PC-3 (cell line): ENCODE measurements at regions not wholly inside any gene's neighbourhood (a gene's known extent, or its start where the extent isn't known, plus 50 kb on each side); places are given as distances from the start of the nearest gene placed in this dataset.

Source experiments
- ATAC-seq: fragments of 200-7000 bp; cut with Tn5 transposase; 2 replicates; pipeline ENCODE4 v1.9.1; 2020; ENCODE audit warnings: mild to moderate bottlenecking, moderate library complexity
- BruUV-seq: library from RNA; stranded (reverse); fragments of 400-500 nt; replicated peaks from 2 replicates; lab custom pipeline; 2021; lab: Mats Ljungman, UMichigan
- CTCF ChIA-PET: fragments of 300-600 bp; sonication (Branson Sonifier 250); formaldehyde crosslinking; loops from one replicate; lab custom pipeline; 2022; ENCODE audit warnings: antibody characterized with exemption; lab: Charles Lee
- POLR2A ChIA-PET: fragments of 300-600 bp; sonication (Branson Sonifier 250); formaldehyde crosslinking; loops from one replicate; lab custom pipeline; 2022; ENCODE audit warnings: antibody characterized with exemption; ENCODE audit not compliant: unreplicated experiment; lab: Charles Lee
- DNase-seq: peaks from one replicate; pipeline ENCODE4 v3.0.0-alpha.2; 2015
- H2AFZ ChIP-seq: fragments of 300-600 bp; sonication (generic); 2 replicates; pipeline ENCODE4 v1.6.0; 2016; ENCODE audit warnings: antibody characterized with exemption, low read length
- H3F3A ChIP-seq: fragments of 300-600 bp; sonication (generic); one replicate; pipeline ENCODE4 v1.6.0; 2017; ENCODE audit warnings: antibody characterized with exemption, low read length, control low read depth, mild to moderate bottlenecking; ENCODE audit not compliant: unreplicated experiment
- H3K27ac ChIP-seq: fragments of 300-600 bp; sonication (generic); 2 replicates; pipeline ENCODE4 v1.5.1; 2016; ENCODE audit warnings: mild to moderate bottlenecking, low read length
- H3K27me3 ChIP-seq: fragments of 300-600 bp; sonication (generic); 2 replicates; pipeline ENCODE4 v1.6.1; 2016; ENCODE audit warnings: low read length, mixed read lengths
- H3K36me3 ChIP-seq: fragments of 300-600 bp; sonication (generic); 2 replicates; pipeline ENCODE4 v1.6.1; 2016; ENCODE audit warnings: low read depth, mixed run types, low read length, mixed read lengths
- H3K4me1 ChIP-seq: fragments of 300-600 bp; sonication (generic); 2 replicates; pipeline ENCODE4 v1.5.1; 2016; ENCODE audit warnings: low read length; ENCODE audit not compliant: insufficient read depth
- H3K4me2 ChIP-seq: fragments of 300-600 bp; sonication (generic); 2 replicates; pipeline ENCODE4 v1.6.0; 2016; ENCODE audit warnings: low read length
- H3K4me3 ChIP-seq: fragments of 300-600 bp; sonication (generic); 2 replicates; pipeline ENCODE4 v1.5.1; 2016; ENCODE audit warnings: mild to moderate bottlenecking, low read length, mixed read lengths
- H3K79me2 ChIP-seq: fragments of 300-600 bp; sonication (generic); 2 replicates; pipeline ENCODE4 v1.6.1; 2017; ENCODE audit warnings: low read length, mixed read lengths
- H3K9ac ChIP-seq: fragments of 300-600 bp; sonication (generic); 2 replicates; pipeline ENCODE4 v1.6.0; 2016; ENCODE audit warnings: mild to moderate bottlenecking, low read length
- H3K9me2 ChIP-seq: fragments of 300-600 bp; sonication (generic); replicated peaks from 2 replicates; pipeline ENCODE4 v1.6.1; 2016; ENCODE audit warnings: mixed run types, low read length, mixed read lengths
- H3K9me3 ChIP-seq: fragments of 300-600 bp; sonication (generic); 2 replicates; pipeline ENCODE4 v1.6.1; 2016; ENCODE audit warnings: low read length, mixed read lengths
- H4K20me1 ChIP-seq: fragments of 300-600 bp; sonication (generic); 2 replicates; pipeline ENCODE4 v1.6.1; 2016; ENCODE audit warnings: low read length, mixed read lengths
- CTCF ChIP-seq: fragments of 300-600 bp; sonication (generic); conservative IDR thresholded peaks from 2 replicates; pipeline ENCODE4 v1.5.1; 2017; ENCODE audit warnings: antibody characterized with exemption, low read depth, mild to moderate bottlenecking, low read length
- EZH2 ChIP-seq: fragments of 300-600 bp; sonication (generic); IDR thresholded peaks from one replicate; pipeline ENCODE4 v1.6.1; 2017; ENCODE audit warnings: antibody characterized with exemption, mild to moderate bottlenecking, low read length; ENCODE audit not compliant: unreplicated experiment
- EZH2phosphoT487 ChIP-seq: fragments of 300-600 bp; sonication (generic); IDR thresholded peaks from 2 replicates; pipeline ENCODE4 v1.6.1; 2018; ENCODE audit warnings: mild to moderate bottlenecking, antibody characterized with exemption, low read length, borderline replicate concordance
- intact Hi-C: fragments of 100-400 bp; cut with micrococcal nuclease; formaldehyde crosslinking; loops from 2 replicates; pipeline ENCODE4 v1.9.0; 2023

GRCh38 chr5:61631438-61631941 is 299.4 kb downstream of the ZSWIM6 start:
- H3K79me2 ChIP-seq: no peaks in the 10 kb centered on the region
- BruUV-seq: no TSS peak
- CTCF ChIA-PET: no interaction called here
- H3K4me2 ChIP-seq: no peak overlapping the region
- no peaks in the 10 kb centered on the region for H3K9me3 ChIP-seq
- no peak for TF ChIP-seq EZH2
- intact Hi-C loops: no loop called here
- no peaks in the 10 kb centered on the region for H3K27me3 ChIP-seq
- H3F3A ChIP-seq: no peaks in the 10 kb centered on the region
- H3K4me3 ChIP-seq: no peak overlapping the region
- DNase-seq (no peak), ATAC-seq (no peak)
- no peaks in the 10 kb centered on the region for H3K36me3 ChIP-seq
- POLR2A ChIA-PET: no interaction called here
- no peak overlapping the region for H3K27ac ChIP-seq
- no peaks in the 10 kb centered on the region for H3K4me1 ChIP-seq
- no peaks in the 10 kb centered on the region for H4K20me1 ChIP-seq
- H2AFZ ChIP-seq: no peak overlapping the region
- H3K9ac ChIP-seq: no peak overlapping the region
- no peaks in the 10 kb centered on the region for H3K9me2 ChIP-seq

- BruUV-seq: no TSS peak
- CTCF ChIA-PET: no interaction called here
These were observed 300.0 kb downstream of the ZSWIM6 start for GRCh38 chr5:61632064-61632463.

GRCh38 chr5:61635271-61635670 is 303.2 kb downstream of the ZSWIM6 start:
- TF ChIP-seq EZH2: no peak
- TF ChIP-seq EZH2phosphoT487: no peak
- no peak for TF ChIP-seq CTCF
- ChIA-PET POLR2A (no interaction called here), CTCF (no interaction called here)
- H3F3A ChIP-seq: no peaks in the 10 kb centered on the region
- H3K9me3 ChIP-seq: no peaks in the 10 kb centered on the region
- no peaks in the 10 kb centered on the region for H3K9me2 ChIP-seq
- ATAC-seq: no peak
- H3K4me3 ChIP-seq: no peak overlapping the region
- H3K27ac ChIP-seq: no peak overlapping the region
- H3K4me1 ChIP-seq: no peaks in the 10 kb centered on the region; the same call in 1 of the 2 replicates
- no peaks in the 10 kb centered on the region for H3K36me3 ChIP-seq
- intact Hi-C loops: no loop called here
- no peaks in the 10 kb centered on the region for H3K27me3 ChIP-seq
- no peak overlapping the region for H3K9ac ChIP-seq
- no peaks in the 10 kb centered on the region for H4K20me1 ChIP-seq
- no peak for DNase-seq
- no peaks in the 10 kb centered on the region for H3K79me2 ChIP-seq
- BruUV-seq: no TSS peak
- no peak overlapping the region for H2AFZ ChIP-seq
- no peak overlapping the region for H3K4me2 ChIP-seq

More at GRCh38 chr5:61632064-61632463, 300.0 kb downstream of the ZSWIM6 start:
- ATAC-seq (no peak), DNase-seq (no peak)
- H3K79me2 ChIP-seq: no peaks in the 10 kb centered on the region
- TF ChIP-seq EZH2phosphoT487: no peak
- no peak for TF ChIP-seq EZH2
- TF ChIP-seq CTCF: no peak
- H3K4me1 ChIP-seq: no peaks in the 10 kb centered on the region
- H3K9ac ChIP-seq: no peak overlapping the region
- H3F3A ChIP-seq: no peaks in the 10 kb centered on the region
- H3K4me3 ChIP-seq: no peak overlapping the region
- H3K4me2 ChIP-seq: no peak overlapping the region
- H2AFZ ChIP-seq: no peak overlapping the region
- no peaks in the 10 kb centered on the region for H4K20me1 ChIP-seq
- no peaks in the 10 kb centered on the region for H3K9me3 ChIP-seq
- no peaks in the 10 kb centered on the region for H3K36me3 ChIP-seq
- H3K27me3 ChIP-seq: no peaks in the 10 kb centered on the region
- POLR2A ChIA-PET: no interaction called here
- H3K9me2 ChIP-seq: no peaks in the 10 kb centered on the region
- intact Hi-C loops: no loop called here
- H3K27ac ChIP-seq: no peak overlapping the region
